ENCODE measurements at regions not wholly inside any gene's neighbourhood (a gene's known extent, or its start where the extent isn't known, plus 50 kb on each side); places are given as distances from the start of the nearest gene placed in this dataset.

- intact Hi-C loops (cut with micrococcal nuclease; ENCODE audit: unreplicated experiment): no loop called here
- H3K9me3 ChIP-seq (ENCODE audit: low read depth, low read length, poor library complexity, severe bottlenecking): no peaks in the 10 kb centered on the region
- TF ChIP-seq CTCF (conservative IDR thresholded peaks at IDR 0.05; ENCODE audit: low read depth, low read length) (no peak), EZH2 (IDR thresholded peaks at IDR 0.05; ENCODE audit: borderline replicate concordance, low read depth, low read length, poor library complexity, severe bottlenecking) (no peak)
- H3K36me3 ChIP-seq (ENCODE audit: insufficient read depth, low read length, poor library complexity, severe bottlenecking): no peaks in the 10 kb centered on the region
- H3K4me3 ChIP-seq (ENCODE audit: low read depth, low read length, poor library complexity, severe bottlenecking): no peak overlapping the region
- CTCF ChIA-PET: no interaction called here
- H3K4me1 ChIP-seq (ENCODE audit: insufficient read depth, low read length, poor library complexity, severe bottlenecking): no peaks in the 10 kb centered on the region
- H3K27me3 ChIP-seq (replicated peaks; ENCODE audit: insufficient read depth, low read depth, low read length, poor library complexity): no peaks in the 10 kb centered on the region
- no peak for DNase-seq (ENCODE audit: low spot score)
- POLR2A ChIA-PET (ENCODE audit: low non-redundant PET): no interaction called here
- no peak overlapping the region for H3K27ac ChIP-seq (ENCODE audit: low read depth, low read length, poor library complexity, severe bottlenecking)
- no TSS peak for BruUV-seq (replicated peaks)
Measured at GRCh38 chr2:147405651-147406050, 439.2 kb upstream of the ACVR2A start.

GRCh38 chr2:147398996-147399395, 445.8 kb upstream of the ACVR2A start:
- TF ChIP-seq EZH2 (IDR thresholded peaks at IDR 0.05; ENCODE audit: borderline replicate concordance, low read depth, low read length, poor library complexity, severe bottlenecking) (no peak), CTCF (conservative IDR thresholded peaks at IDR 0.05; ENCODE audit: low read depth, low read length) (no peak)
- CTCF ChIA-PET: no interaction called here
- Histone ChIP-seq H3K36me3 (ENCODE audit: insufficient read depth, low read length, poor library complexity, severe bottlenecking) (no peaks in the 10 kb centered on the region), H3K27ac (ENCODE audit: low read depth, low read length, poor library complexity, severe bottlenecking) (no peak overlapping the region), H3K4me3 (ENCODE audit: low read depth, low read length, poor library complexity, severe bottlenecking) (no peak overlapping the region), H3K4me1 (ENCODE audit: insufficient read depth, low read length, poor library complexity, severe bottlenecking) (no peaks in the 10 kb centered on the region), H3K9me3 (ENCODE audit: low read depth, low read length, poor library complexity, severe bottlenecking) (no peaks in the 10 kb centered on the region), H3K27me3 (replicated peaks; ENCODE audit: insufficient read depth, low read depth, low read length, poor library complexity) (no peaks in the 10 kb centered on the region)
- POLR2A ChIA-PET (ENCODE audit: low non-redundant PET): no interaction called here
- BruUV-seq (replicated peaks): no TSS peak
- intact Hi-C loops (cut with micrococcal nuclease; ENCODE audit: unreplicated experiment): no loop called here
- no peak for DNase-seq (ENCODE audit: low spot score)

- no peak for TF ChIP-seq CTCF (conservative IDR thresholded peaks at IDR 0.05; ENCODE audit: low read depth, low read length)
- TF ChIP-seq EZH2 (IDR thresholded peaks at IDR 0.05; ENCODE audit: borderline replicate concordance, low read depth, low read length, poor library complexity, severe bottlenecking): no peak
- no TSS peak for BruUV-seq (replicated peaks)
- Histone ChIP-seq H3K4me1 (ENCODE audit: insufficient read depth, low read length, poor library complexity, severe bottlenecking) (no peaks in the 10 kb centered on the region), H3K27ac (ENCODE audit: low read depth, low read length, poor library complexity, severe bottlenecking) (no peak overlapping the region), H3K9me3 (ENCODE audit: low read depth, low read length, poor library complexity, severe bottlenecking) (no peaks in the 10 kb centered on the region), H3K27me3 (replicated peaks; ENCODE audit: insufficient read depth, low read depth, low read length, poor library complexity) (no peaks in the 10 kb centered on the region), H3K36me3 (ENCODE audit: insufficient read depth, low read length, poor library complexity, severe bottlenecking) (no peaks in the 10 kb centered on the region), H3K4me3 (ENCODE audit: low read depth, low read length, poor library complexity, severe bottlenecking) (no peak overlapping the region)
- intact Hi-C loops (cut with micrococcal nuclease; ENCODE audit: unreplicated experiment): no loop called here
- POLR2A ChIA-PET (ENCODE audit: low non-redundant PET): no interaction called here
- CTCF ChIA-PET: no interaction called here
- no peak for DNase-seq (ENCODE audit: low spot score)
Measured at GRCh38 chr2:147398301-147398700, 446.5 kb upstream of the ACVR2A start.
